Loucy (cell line): ENCODE measurements at regions not wholly inside any gene's neighbourhood (a gene's known extent, or its start where the extent isn't known, plus 50 kb on each side); places are given as distances from the start of the nearest gene placed in this dataset.

Source experiments
- CTCF ChIP-seq: fragments of 200-600 bp; sonication (generic); conservative IDR thresholded peaks from 2 replicates; pipeline ENCODE4 v1.5.1; 2014; ENCODE audit warnings: mild to moderate bottlenecking, antibody characterized with exemption, low read length
- EZH2phosphoT487 ChIP-seq: fragments of 200-600 bp; IDR thresholded peaks from 2 replicates; pipeline ENCODE4 v1.6.1; 2018; ENCODE audit warnings: antibody characterized with exemption, mild to moderate bottlenecking, moderate library complexity, borderline replicate concordance

- TF ChIP-seq CTCF (no peak), EZH2phosphoT487 (no peak)
Observed at GRCh38 chr1:191901651-191902050, 256.6 kb upstream of the RGS18 start.
